ENCODE measurements at regions not wholly inside any gene's neighbourhood (a gene's known extent, or its start where the extent isn't known, plus 50 kb on each side); places are given as distances from the start of the nearest gene placed in this dataset.
A peak's percentile ranks its signal among the peaks of the same experiment; 100 is the strongest.

- Mint-ChIP-seq H3K4me3 (no peak overlapping the region), H3K27me3 (peaks cover 0 to 3% (median 0%) of the 10 kb centered on the region in 5 donors), H3K4me1 (peaks cover 0 to 6% (median under 1%) of the 10 kb centered on the region in 7 donors), H3K27ac (peak overlapping the region in 1 of 9 donors; percentile 46), H3K36me3 (peaks cover 0 to 6% (median 0%) of the 10 kb centered on the region in 5 donors), H3K9me3 (peaks cover 0 to 5% (median 0%) of the 10 kb centered on the region in 11 donors)
- no peak for DNase-seq
- Histone ChIP-seq H3K9me3 (ENCODE audit: control insufficient read depth in 2 of 3, low read length in 3 of 3) (no peaks in the 10 kb centered on the region), H3K4me3 (ENCODE audit: low read length) (no peak overlapping the region), H3K4me1 (ENCODE audit: control insufficient read depth in 2 of 2, insufficient read depth in 2 of 2, low read length in 2 of 2) (no peaks in the 10 kb centered on the region), H3K27me3 (ENCODE audit: control insufficient read depth in 2 of 2, insufficient read depth in 2 of 2, low read length in 2 of 2) (no peaks in the 10 kb centered on the region), H3K27ac (ENCODE audit: low read depth, low read length) (no peak overlapping the region), H3K36me3 (ENCODE audit: control insufficient read depth in 2 of 3, insufficient read depth in 3 of 3, low read length in 3 of 3) (no peaks in the 10 kb centered on the region)
- ChIA-PET POLR2A (interaction anchor here (1.2 to 2.6 kb wide), 2 partner anchors 10 to 11 kb away, joined by 4 to 7 read pairs; no protein-coding TSS in a partner anchor), CTCF (interaction anchor here (0.6 kb wide), 1 partner anchor 37 kb away, joined by 4 read pairs; no protein-coding TSS in a partner anchor)
- ATAC-seq = no peak
- intact Hi-C loops (cut with micrococcal nuclease) = no loop called here
These were observed 143.6 kb downstream of the SNX18 start for GRCh38 chr5:54661111-54661510.

GRCh38 chr5:54659700-54660131, 142.2 kb downstream of the SNX18 start:
- Histone ChIP-seq H3K36me3 (ENCODE audit: control insufficient read depth in 2 of 3, insufficient read depth in 3 of 3, low read length in 3 of 3) (no peaks in the 10 kb centered on the region), H3K27me3 (ENCODE audit: control insufficient read depth in 2 of 2, insufficient read depth in 2 of 2, low read length in 2 of 2) (no peaks in the 10 kb centered on the region), H3K9me3 (ENCODE audit: control insufficient read depth in 2 of 3, low read length in 3 of 3) (no peaks in the 10 kb centered on the region), H3K4me1 (ENCODE audit: control insufficient read depth in 2 of 2, insufficient read depth in 2 of 2, low read length in 2 of 2) (no peaks in the 10 kb centered on the region), H3K27ac (ENCODE audit: low read depth, low read length) (no peak overlapping the region), H3K4me3 (ENCODE audit: low read length) (no peak overlapping the region)
- no peak overlapping the region for H3K4me3 Mint-ChIP-seq
- DNase-seq (no peak), ATAC-seq (no peak)
- H3K27ac Mint-ChIP-seq = no peak overlapping the region
- peaks cover 0 to 5% (median 0%) of the 10 kb centered on the region in 11 donors for H3K9me3 Mint-ChIP-seq
- ChIA-PET CTCF (interaction anchor here (1.5 kb wide), 1 partner anchor 10 kb away, joined by 3 read pairs; no protein-coding TSS in a partner anchor), POLR2A (interaction anchor here (0.6 to 2.6 kb wide), 4 partner anchors 11 to 1228 kb away, joined by 3 to 7 read pairs (median 4); no protein-coding TSS in a partner anchor)
- peaks cover 0 to 12% (median 0%) of the 10 kb centered on the region in 5 donors for H3K36me3 Mint-ChIP-seq
- intact Hi-C loops (cut with micrococcal nuclease) = no loop called here
- H3K27me3 Mint-ChIP-seq = peaks cover 0 to 3% (median 0%) of the 10 kb centered on the region in 5 donors
- H3K4me1 Mint-ChIP-seq = peaks cover 0 to 17% (median 10%) of the 10 kb centered on the region in 7 donors

- no peak overlapping the region for H3K4me3 Mint-ChIP-seq
- ATAC-seq (no peak), DNase-seq (no peak)
- peaks cover 6 to 27% (median 12%) of the 10 kb centered on the region in 7 donors for H3K4me1 Mint-ChIP-seq
- Histone ChIP-seq H3K27ac (ENCODE audit: low read depth, low read length) (no peak overlapping the region), H3K4me3 (ENCODE audit: low read length) (no peak overlapping the region), H3K4me1 (ENCODE audit: control insufficient read depth in 2 of 2, insufficient read depth in 2 of 2, low read length in 2 of 2) (no peaks in the 10 kb centered on the region), H3K27me3 (ENCODE audit: control insufficient read depth in 2 of 2, insufficient read depth in 2 of 2, low read length in 2 of 2) (no peaks in the 10 kb centered on the region), H3K9me3 (ENCODE audit: control insufficient read depth in 2 of 3, low read length in 3 of 3) (no peaks in the 10 kb centered on the region), H3K36me3 (ENCODE audit: control insufficient read depth in 2 of 3, insufficient read depth in 3 of 3, low read length in 3 of 3) (no peaks in the 10 kb centered on the region)
- ChIA-PET CTCF (interaction anchor here (0.7 to 1.5 kb wide), 2 partner anchors 12 to 86 kb away, joined by 3 read pairs; no protein-coding TSS in a partner anchor), POLR2A (interaction anchor here (1.9 to 2.3 kb wide), 3 partner anchors 9 to 11 kb away, joined by 6 to 7 read pairs (median 7); no protein-coding TSS in a partner anchor)
- no peak overlapping the region for H3K27ac Mint-ChIP-seq
- H3K9me3 Mint-ChIP-seq = peaks cover 0 to 5% (median 0%) of the 10 kb centered on the region in 11 donors
- peaks cover 0 to 12% (median 0%) of the 10 kb centered on the region in 5 donors for H3K36me3 Mint-ChIP-seq
- intact Hi-C loops (cut with micrococcal nuclease) = no loop called here
- no peaks in the 10 kb centered on the region for H3K27me3 Mint-ChIP-seq
These were observed 140.5 kb downstream of the SNX18 start for GRCh38 chr5:54658010-54658409.

- H3K36me3 ChIP-seq (ENCODE audit: control insufficient read depth in 2 of 3, insufficient read depth in 3 of 3, low read length in 3 of 3) = no peaks in the 10 kb centered on the region
- ATAC-seq (no peak), DNase-seq (no peak)
- no peak overlapping the region for H3K27ac ChIP-seq (ENCODE audit: low read depth, low read length)
- Mint-ChIP-seq H3K27me3 (no peaks in the 10 kb centered on the region), H3K27ac (no peak overlapping the region), H3K9me3 (peaks cover 0 to 4% (median 0%) of the 10 kb centered on the region in 11 donors), H3K4me3 (no peak overlapping the region), H3K4me1 (peaks cover 6 to 27% (median 12%) of the 10 kb centered on the region in 7 donors), H3K36me3 (peaks cover 0 to 12% (median 0%) of the 10 kb centered on the region in 5 donors)
- POLR2A ChIA-PET = interaction anchor here (1.9 kb wide), 1 partner anchor 10 kb away, joined by 7 read pairs; no protein-coding TSS in a partner anchor
- no peaks in the 10 kb centered on the region for H3K9me3 ChIP-seq (ENCODE audit: control insufficient read depth in 2 of 3, low read length in 3 of 3)
- no peaks in the 10 kb centered on the region for H3K4me1 ChIP-seq (ENCODE audit: control insufficient read depth in 2 of 2, insufficient read depth in 2 of 2, low read length in 2 of 2)
- intact Hi-C loops (cut with micrococcal nuclease) = no loop called here
- no peaks in the 10 kb centered on the region for H3K27me3 ChIP-seq (ENCODE audit: control insufficient read depth in 2 of 2, insufficient read depth in 2 of 2, low read length in 2 of 2)
- H3K4me3 ChIP-seq (ENCODE audit: low read length) = no peak overlapping the region
- CTCF ChIA-PET = interaction anchor here (0.5 kb wide), 1 partner anchor 40 kb away, joined by 3 read pairs; no protein-coding TSS in a partner anchor
These were observed 138.7 kb downstream of the SNX18 start for GRCh38 chr5:54656261-54656728.

GRCh38 chr5:54655761-54656160, 138.2 kb downstream of the SNX18 start:
- no peak overlapping the region for H3K27ac Mint-ChIP-seq
- intact Hi-C loops (cut with micrococcal nuclease) = no loop called here
- CTCF ChIA-PET = interaction anchor here (0.5 kb wide), 1 partner anchor 39 kb away, joined by 3 read pairs; no protein-coding TSS in a partner anchor

GRCh38 chr5:54655266-54655665, 137.7 kb downstream of the SNX18 start:
- intact Hi-C loops (cut with micrococcal nuclease) = no loop called here
- POLR2A ChIA-PET = no interaction called here
- Histone ChIP-seq H3K36me3 (ENCODE audit: control insufficient read depth in 2 of 3, insufficient read depth in 3 of 3, low read length in 3 of 3) (no peaks in the 10 kb centered on the region), H3K27ac (ENCODE audit: low read depth, low read length) (no peak overlapping the region), H3K27me3 (ENCODE audit: control insufficient read depth in 2 of 2, insufficient read depth in 2 of 2, low read length in 2 of 2) (no peaks in the 10 kb centered on the region), H3K4me3 (ENCODE audit: low read length) (no peak overlapping the region), H3K9me3 (ENCODE audit: control insufficient read depth in 2 of 3, low read length in 3 of 3) (no peaks in the 10 kb centered on the region), H3K4me1 (ENCODE audit: control insufficient read depth in 2 of 2, insufficient read depth in 2 of 2, low read length in 2 of 2) (no peaks in the 10 kb centered on the region)
- Mint-ChIP-seq H3K36me3 (peaks cover 0 to 10% (median 0%) of the 10 kb centered on the region in 5 donors), H3K4me1 (peaks cover 6 to 27% (median 12%) of the 10 kb centered on the region in 7 donors), H3K9me3 (peaks cover 0 to 2% (median 0%) of the 10 kb centered on the region in 11 donors), H3K4me3 (no peak overlapping the region), H3K27ac (peak overlapping the region in 1 of 9 donors; percentile 61), H3K27me3 (no peaks in the 10 kb centered on the region)
- DNase-seq = no peak
- no peak for ATAC-seq
- CTCF ChIA-PET = no interaction called here

More at GRCh38 chr5:54655761-54656160, 138.2 kb downstream of the SNX18 start:
- Mint-ChIP-seq H3K9me3 (peaks cover 0 to 2% (median 0%) of the 10 kb centered on the region in 11 donors), H3K36me3 (peaks cover 0 to 10% (median 0%) of the 10 kb centered on the region in 5 donors), H3K27me3 (no peaks in the 10 kb centered on the region), H3K4me1 (peaks cover 6 to 27% (median 12%) of the 10 kb centered on the region in 7 donors), H3K4me3 (no peak overlapping the region)
- H3K4me1 ChIP-seq (ENCODE audit: control insufficient read depth in 2 of 2, insufficient read depth in 2 of 2, low read length in 2 of 2) = no peaks in the 10 kb centered on the region
- DNase-seq (no peak), ATAC-seq (no peak)
- no peak overlapping the region for H3K27ac ChIP-seq (ENCODE audit: low read depth, low read length)
- H3K27me3 ChIP-seq (ENCODE audit: control insufficient read depth in 2 of 2, insufficient read depth in 2 of 2, low read length in 2 of 2) = no peaks in the 10 kb centered on the region
- no peak overlapping the region for H3K4me3 ChIP-seq (ENCODE audit: low read length)
- no peaks in the 10 kb centered on the region for H3K36me3 ChIP-seq (ENCODE audit: control insufficient read depth in 2 of 3, insufficient read depth in 3 of 3, low read length in 3 of 3)
- POLR2A ChIA-PET = interaction anchor here (1.9 kb wide), 1 partner anchor 9 kb away, joined by 7 read pairs; no protein-coding TSS in a partner anchor
- H3K9me3 ChIP-seq (ENCODE audit: control insufficient read depth in 2 of 3, low read length in 3 of 3) = no peaks in the 10 kb centered on the region
